ENCODE measurements at regions not wholly inside any gene's neighbourhood (a gene's known extent, or its start where the extent isn't known, plus 50 kb on each side); places are given as distances from the start of the nearest gene placed in this dataset.
"Not testable (repeated sequence)": the region's sequence is repeated elsewhere in the genome, so short reads cannot be mapped to it uniquely, and the experiment has no call there.

GRCh38 chr10:81182296-81182695, 644.6 kb downstream of the SH2D4B start:
- no peak for DNase-seq (ENCODE audit: low read depth)
- TF ChIP-seq, protein P1, sequence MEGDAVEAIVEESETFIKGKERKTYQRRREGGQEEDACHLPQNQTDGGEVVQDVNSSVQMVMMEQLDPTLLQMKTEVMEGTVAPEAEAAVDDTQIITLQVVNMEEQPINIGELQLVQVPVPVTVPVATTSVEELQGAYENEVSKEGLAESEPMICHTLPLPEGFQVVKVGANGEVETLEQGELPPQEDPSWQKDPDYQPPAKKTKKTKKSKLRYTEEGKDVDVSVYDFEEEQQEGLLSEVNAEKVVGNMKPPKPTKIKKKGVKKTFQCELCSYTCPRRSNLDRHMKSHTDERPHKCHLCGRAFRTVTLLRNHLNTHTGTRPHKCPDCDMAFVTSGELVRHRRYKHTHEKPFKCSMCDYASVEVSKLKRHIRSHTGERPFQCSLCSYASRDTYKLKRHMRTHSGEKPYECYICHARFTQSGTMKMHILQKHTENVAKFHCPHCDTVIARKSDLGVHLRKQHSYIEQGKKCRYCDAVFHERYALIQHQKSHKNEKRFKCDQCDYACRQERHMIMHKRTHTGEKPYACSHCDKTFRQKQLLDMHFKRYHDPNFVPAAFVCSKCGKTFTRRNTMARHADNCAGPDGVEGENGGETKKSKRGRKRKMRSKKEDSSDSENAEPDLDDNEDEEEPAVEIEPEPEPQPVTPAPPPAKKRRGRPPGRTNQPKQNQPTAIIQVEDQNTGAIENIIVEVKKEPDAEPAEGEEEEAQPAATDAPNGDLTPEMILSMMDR (conservative IDR thresholded peaks at IDR 0.05; ENCODE audit: low read length): no peak
- no peak overlapping the region for H3K4me3 ChIP-seq (ENCODE audit: low read length)

- TF ChIP-seq, protein P1 (conservative IDR thresholded peaks at IDR 0.05; ENCODE audit: low read length): no peak
- H3K4me3 ChIP-seq (ENCODE audit: low read length): no peak overlapping the region
- no peak for DNase-seq (ENCODE audit: low read depth)
These were observed 654.6 kb downstream of the SH2D4B start for GRCh38 chr10:81192221-81192788.

DNA sequence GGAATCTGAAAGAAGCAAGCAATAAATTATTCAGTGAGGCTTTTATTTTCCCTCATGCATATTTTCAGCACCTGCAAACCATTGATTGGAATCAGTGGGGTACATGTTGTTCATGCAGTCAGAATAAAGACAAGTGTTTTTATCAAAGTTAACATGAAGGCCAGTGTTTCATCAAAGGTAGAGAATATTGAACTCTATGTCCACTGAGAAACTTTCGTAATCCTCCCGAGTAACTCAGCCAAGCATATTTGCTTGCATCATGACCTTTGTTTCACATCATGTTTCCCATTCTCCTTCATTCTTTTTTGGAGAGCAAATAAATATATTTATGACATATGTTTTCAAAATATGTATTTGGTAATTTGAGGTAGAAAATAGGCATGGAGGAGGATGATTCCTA, 663.1 kb downstream of the SH2D4B start:
- no peak overlapping the region for H3K4me3 ChIP-seq (ENCODE audit: low read length)
- TF ChIP-seq, protein P1 (conservative IDR thresholded peaks at IDR 0.05; ENCODE audit: low read length): no peak
- no peak for DNase-seq (ENCODE audit: low read depth)

GRCh38 chr10:81207359-81207758, 667.6 kb upstream of the NRG3 start:
- DNase-seq (ENCODE audit: low read depth); H3K4me3 ChIP-seq (ENCODE audit: low read length): not testable (repeated sequence)

- H3K4me3 ChIP-seq (ENCODE audit: low read length): no peak overlapping the region
- TF ChIP-seq, protein P1 (conservative IDR thresholded peaks at IDR 0.05; ENCODE audit: low read length): no peak
- DNase-seq (ENCODE audit: low read depth): no peak
These were observed 661.6 kb upstream of the NRG3 start for GRCh38 chr10:81213370-81213769.

- no peak overlapping the region for H3K4me3 ChIP-seq (ENCODE audit: low read length)
- TF ChIP-seq, protein P1 (conservative IDR thresholded peaks at IDR 0.05; ENCODE audit: low read length): no peak
- no peak for DNase-seq (ENCODE audit: low read depth)
These were observed 659.5 kb upstream of the NRG3 start for GRCh38 chr10:81215498-81215897.

- no peak overlapping the region for H3K4me3 ChIP-seq (ENCODE audit: low read length)
- no peak for DNase-seq (ENCODE audit: low read depth)
- TF ChIP-seq, protein P1 (conservative IDR thresholded peaks at IDR 0.05; ENCODE audit: low read length): no peak
These were observed 658.0 kb upstream of the NRG3 start for GRCh38 chr10:81216949-81217348.

DNA sequence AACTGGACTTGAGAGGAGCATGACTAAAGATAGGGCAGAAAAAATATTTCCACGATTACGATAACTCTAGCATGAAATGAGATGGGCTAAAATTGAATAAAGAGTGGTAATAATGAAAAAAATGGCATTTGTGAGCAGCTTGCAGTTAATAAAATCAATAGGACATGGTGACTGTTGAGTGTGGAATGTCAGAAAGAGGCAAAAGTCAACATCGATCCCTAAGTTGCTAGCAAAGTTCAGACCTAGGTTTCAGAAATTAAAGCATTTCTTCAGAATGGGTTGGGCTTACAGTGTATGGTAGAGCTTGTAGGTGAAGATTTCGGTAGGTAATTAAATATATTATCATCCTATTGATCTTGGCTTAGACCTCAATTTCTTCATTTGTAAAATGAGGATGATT, 656.7 kb upstream of the NRG3 start:
- no peak overlapping the region for H3K4me3 ChIP-seq (ENCODE audit: low read length)
- TF ChIP-seq, protein P1 (conservative IDR thresholded peaks at IDR 0.05; ENCODE audit: low read length): no peak
- DNase-seq (ENCODE audit: low read depth): no peak
